ENCODE measurements at regions not wholly inside any gene's neighbourhood (a gene's known extent, or its start where the extent isn't known, plus 50 kb on each side); places are given as distances from the start of the nearest gene placed in this dataset.

- no peak for TF ChIP-seq CTCF (IDR thresholded peaks at IDR 0.05)
- no peak for TF ChIP-seq POLR2A (IDR thresholded peaks at IDR 0.05)
These were observed 68.5 kb upstream of the ARMC2 start for GRCh38 chr6:108779536-108780275.

Measured in testis (tissue), 2 donors.